Neuronal stem cell (in vitro differentiated cells): ENCODE measurements at regions not wholly inside any gene's neighbourhood (a gene's known extent, or its start where the extent isn't known, plus 50 kb on each side); places are given as distances from the start of the nearest gene placed in this dataset.

ENCODE experiments used
- DNase-seq: peaks from one replicate; pipeline ENCODE4 v3.0.0-alpha.2; 2013; ENCODE audit warnings: low spot score
- H2AFZ ChIP-seq: one replicate; pipeline ENCODE4 v1.6.1; 2013; ENCODE audit warnings: mild to moderate bottlenecking, low read length, inconsistent platforms
- H2AK5ac ChIP-seq: 2 replicates; pipeline ENCODE4 v1.6.1; 2013; ENCODE audit warnings: low read depth, mild to moderate bottlenecking, inconsistent platforms, low read length, moderate library complexity, mixed read lengths
- H2BK120ac ChIP-seq: 2 replicates; pipeline ENCODE4 v1.6.1; 2013; ENCODE audit warnings: low read depth, mild to moderate bottlenecking, inconsistent platforms, low read length, moderate library complexity, mixed read lengths
- H2BK12ac ChIP-seq: one replicate; pipeline ENCODE4 v1.6.1; 2013; ENCODE audit warnings: low read length, inconsistent platforms
- H2BK15ac ChIP-seq: 2 replicates; pipeline ENCODE4 v1.6.1; 2013; ENCODE audit warnings: mild to moderate bottlenecking, low read length, inconsistent platforms, mixed read lengths
- H2BK5ac ChIP-seq: one replicate; pipeline ENCODE4 v1.6.1; 2013; ENCODE audit warnings: inconsistent platforms, mild to moderate bottlenecking, low read length, moderate library complexity
- H3K14ac ChIP-seq: one replicate; pipeline ENCODE4 v1.6.1; 2013; ENCODE audit warnings: low read length, inconsistent platforms
- H3K18ac ChIP-seq: 2 replicates; pipeline ENCODE4 v1.6.1; 2013; ENCODE audit warnings: low read length, inconsistent platforms
- H3K23ac ChIP-seq: 2 replicates; pipeline ENCODE4 v1.6.1; 2013; ENCODE audit warnings: low read depth, mild to moderate bottlenecking, mixed read lengths, low read length, inconsistent platforms; ENCODE audit not compliant: poor library complexity
- H3K27ac ChIP-seq: replicated peaks from 3 replicates; pipeline ENCODE4 v1.5.1; 2013; ENCODE audit warnings: low read length, inconsistent platforms
- H3K27me3 ChIP-seq, 3 experiments: 2 replicates each; pipeline ENCODE4 v1.6.1; 2013; ENCODE audit warnings: low read length in 3 of 3, mild to moderate bottlenecking in 2 of 3, inconsistent platforms in 1 of 3, low read depth in 1 of 3, mixed read lengths in 1 of 3, moderate library complexity in 1 of 3; ENCODE audit not compliant: control insufficient read depth in 3 of 3, insufficient read depth in 3 of 3
- H3K36me3 ChIP-seq, 2 donors: replicated peaks in 1 of 2; 2 replicates each; pipeline ENCODE4 v1.6.1; 2013; ENCODE audit warnings: low read length in 2 of 2; ENCODE audit not compliant: control insufficient read depth in 2 of 2, insufficient read depth in 2 of 2
- H3K4ac ChIP-seq: 2 replicates; pipeline ENCODE4 v1.6.1; 2013; ENCODE audit warnings: inconsistent platforms, mild to moderate bottlenecking, low read length, moderate library complexity
- H3K4me1 ChIP-seq, 2 donors: 1 replicate in 1 of 2; 2 replicates in 1 of 2; pipeline ENCODE4 v1.6.1; 2013; ENCODE audit warnings: low read length in 2 of 2, low read depth in 1 of 2; ENCODE audit not compliant: control insufficient read depth in 2 of 2, insufficient read depth in 1 of 2
- H3K4me2 ChIP-seq: one replicate; pipeline ENCODE4 v1.6.1; 2013; ENCODE audit warnings: mild to moderate bottlenecking, low read length, inconsistent platforms; ENCODE audit not compliant: insufficient read depth, poor library complexity, severe bottlenecking
- H3K4me3 ChIP-seq, 2 donors: 2 replicates each; pipeline ENCODE4 v1.5.1; 2013; ENCODE audit warnings: low read length in 2 of 2, mild to moderate bottlenecking in 2 of 2, inconsistent platforms in 1 of 2, moderate library complexity in 1 of 2
- H3K79me1 ChIP-seq: one replicate; pipeline ENCODE4 v1.6.1; 2013; ENCODE audit warnings: low read depth, mild to moderate bottlenecking, inconsistent platforms, low read length, moderate library complexity
- H3K9ac ChIP-seq: one replicate; pipeline ENCODE4 v1.6.1; 2013; ENCODE audit warnings: mild to moderate bottlenecking, low read depth, low read length, inconsistent platforms; ENCODE audit not compliant: poor library complexity
- H3K9me3 ChIP-seq, 2 donors: replicated peaks in 1 of 2; 2 replicates each; pipeline versions ENCODE3 to v1.6.1; 2013; ENCODE audit warnings: low read length in 2 of 2, mild to moderate bottlenecking in 2 of 2, inconsistent platforms in 1 of 2, low read depth in 1 of 2, mixed read lengths in 1 of 2, moderate library complexity in 1 of 2; ENCODE audit not compliant: control insufficient read depth in 2 of 2, insufficient read depth in 1 of 2
- H4K8ac ChIP-seq: one replicate; pipeline ENCODE4 v1.6.1; 2013; ENCODE audit warnings: low read depth, mild to moderate bottlenecking, inconsistent platforms, low read length, moderate library complexity
- H4K91ac ChIP-seq: one replicate; pipeline ENCODE4 v1.6.1; 2013; ENCODE audit warnings: low read length, low read depth, mild to moderate bottlenecking, inconsistent platforms; ENCODE audit not compliant: poor library complexity
- WGBS, 2 donors: extraction: QIAGEN DNeasy Blood & Tissue Kit; methylation state at CpG; one replicate each; pipeline ENCODE4 v1.1.7; 2013; ENCODE audit warnings: missing lambda C conversion rate in 2 of 2, mixed read lengths in 1 of 2; ENCODE audit not compliant: insufficient read length in 2 of 2, insufficient replicate concordance in 1 of 2; ENCODE audit errors: extremely low coverage in 2 of 2; 5-methylcytosine and 5-hydroxymethylcytosine counted together

DNA sequence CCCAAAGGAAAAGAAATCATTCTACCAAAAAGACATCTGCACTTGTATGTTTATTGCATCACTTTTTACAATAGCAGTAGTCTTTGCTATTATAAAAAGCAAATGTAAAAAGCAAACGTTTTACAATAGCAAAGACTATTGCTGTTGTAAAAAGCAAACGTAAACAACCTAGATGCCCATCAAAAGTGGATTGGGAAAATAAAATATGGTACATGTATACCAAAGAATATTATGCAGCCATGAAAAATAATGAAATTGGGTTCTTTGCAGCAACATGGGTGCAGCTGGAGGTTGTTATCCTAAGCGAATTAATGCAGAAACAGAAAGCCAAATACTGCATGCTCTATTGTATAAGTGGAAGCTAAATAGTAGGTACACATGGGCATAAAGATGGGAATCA, 97.3 kb upstream of the ZBTB20 start:
- Histone ChIP-seq H3K23ac (no peak overlapping the region), H4K91ac (no peak overlapping the region), H2AFZ (no peak overlapping the region), H3K4me3 (no peak overlapping the region), H3K9me3 (no peaks in the 10 kb centered on the region), H2BK12ac (no peak overlapping the region), H2BK120ac (no peak overlapping the region), H2BK5ac (no peak overlapping the region), H3K79me1 (no peaks in the 10 kb centered on the region), H3K14ac (no peak overlapping the region), H3K36me3 (no peaks in the 10 kb centered on the region), H3K18ac (no peak overlapping the region), H3K4me2 (no peak overlapping the region), H4K8ac (no peak overlapping the region), H3K27ac (no peak overlapping the region), H2BK15ac (no peak overlapping the region), H3K4me1 (peaks cover 2 to 12% of the 10 kb centered on the region in 2 donors), H3K4ac (no peak overlapping the region), H2AK5ac (no peak overlapping the region), H3K27me3 (no peaks in the 10 kb centered on the region), H3K9ac (no peak overlapping the region)
- no CpG with 5 or more reads among the region's 3 CpGs for WGBS, 2 donors
- DNase-seq: no peak

DNA sequence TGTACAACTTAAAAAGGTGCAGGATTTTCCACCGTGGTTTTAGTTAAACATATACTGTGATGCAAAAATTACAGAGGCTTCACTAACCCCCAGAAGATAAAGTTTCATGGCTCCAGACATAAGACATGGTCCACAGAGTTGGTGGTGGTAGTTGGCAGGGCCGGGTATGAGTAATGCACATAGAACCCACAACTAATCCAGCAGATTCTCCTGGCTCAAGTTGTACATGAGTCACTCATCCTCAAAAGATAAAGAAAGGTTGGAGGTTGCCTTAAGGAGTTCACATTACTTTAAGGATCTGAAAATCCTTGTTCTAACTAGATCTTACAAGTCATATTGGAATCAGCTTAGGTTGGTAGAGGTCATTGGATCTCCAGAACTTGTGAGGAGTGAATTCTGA, 98.3 kb upstream of the ZBTB20 start:
- Histone ChIP-seq H2BK5ac (no peak overlapping the region), H3K27ac (no peak overlapping the region), H2BK120ac (no peak overlapping the region), H3K36me3 (no peaks in the 10 kb centered on the region), H3K4me2 (no peak overlapping the region), H4K8ac (no peak overlapping the region), H2BK12ac (no peak overlapping the region), H3K18ac (no peak overlapping the region), H3K9me3 (no peaks in the 10 kb centered on the region), H3K23ac (no peak overlapping the region), H4K91ac (no peak overlapping the region), H3K4ac (no peak overlapping the region), H3K14ac (no peak overlapping the region), H3K9ac (no peak overlapping the region), H2BK15ac (no peak overlapping the region), H2AK5ac (no peak overlapping the region), H2AFZ (no peak overlapping the region), H3K4me1 (peaks cover 0 to under 1% of the 10 kb centered on the region in 2 donors), H3K79me1 (no peaks in the 10 kb centered on the region), H3K27me3 (no peaks in the 10 kb centered on the region), H3K4me3 (no peak overlapping the region)
- DNase-seq: no peak
- no CpG with 5 or more reads among the region's 2 CpGs for WGBS, 2 donors

DNA sequence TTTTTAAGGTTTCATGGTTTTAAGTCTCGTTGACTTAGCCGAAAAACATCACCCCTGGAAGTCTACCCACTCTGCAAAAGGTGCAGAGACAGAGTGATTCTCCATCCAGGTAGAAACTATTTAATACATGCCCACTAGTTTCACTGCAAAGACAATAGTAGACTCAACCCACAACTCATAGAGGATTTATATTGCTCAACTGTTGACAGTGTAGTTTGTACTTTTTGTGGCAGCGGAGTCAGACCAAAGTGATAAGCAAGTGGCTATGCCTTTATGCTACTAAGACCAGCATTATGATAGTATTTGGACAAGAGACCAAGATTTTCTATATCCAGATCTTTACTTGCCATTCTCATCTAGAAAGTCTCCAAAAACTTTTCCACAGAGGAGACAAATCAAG, 98.8 kb upstream of the ZBTB20 start:
- no CpG with 5 or more reads among the region's 3 CpGs for WGBS, 2 donors
- H3K36me3 ChIP-seq: no peaks in the 10 kb centered on the region

DNA sequence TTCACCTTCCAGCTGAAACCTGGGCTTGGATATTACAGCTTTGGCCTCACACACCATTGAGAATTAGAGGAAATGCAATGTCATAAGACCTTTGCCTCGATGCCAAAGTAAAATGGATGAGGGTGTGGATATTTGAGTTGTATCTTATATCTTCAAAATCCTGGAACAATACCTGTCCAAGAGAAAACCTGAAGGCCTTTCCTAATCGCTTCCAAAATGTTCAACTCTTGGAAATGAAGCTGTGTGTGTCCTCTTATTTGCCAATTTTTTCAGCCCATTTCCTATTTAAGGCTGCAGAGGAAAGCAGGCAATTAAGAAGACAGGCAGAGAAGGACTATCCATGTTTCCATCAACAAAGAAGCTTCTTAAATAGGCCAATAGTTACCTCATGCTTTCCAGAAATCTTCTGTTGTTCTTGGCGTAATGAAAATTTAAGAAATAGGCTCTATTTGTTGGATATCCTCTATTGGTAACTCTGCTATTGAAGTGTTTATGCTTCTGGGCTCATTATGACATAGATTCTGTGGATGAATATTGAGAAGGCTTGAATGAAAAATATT, 99.5 kb upstream of the ZBTB20 start:
- Histone ChIP-seq H3K18ac (no peak overlapping the region), H3K4ac (no peak overlapping the region), H3K27me3 (no peaks in the 10 kb centered on the region), H3K4me2 (no peak overlapping the region), H2BK120ac (no peak overlapping the region), H3K27ac (no peak overlapping the region), H4K91ac (no peak overlapping the region), H3K9me3 (no peaks in the 10 kb centered on the region), H3K79me1 (no peaks in the 10 kb centered on the region), H3K4me1 (no peaks in the 10 kb centered on the region), H2AFZ (no peak overlapping the region), H3K36me3 (no peaks in the 10 kb centered on the region), H3K14ac (no peak overlapping the region), H3K9ac (no peak overlapping the region), H3K23ac (no peak overlapping the region), H3K4me3 (no peak overlapping the region), H2AK5ac (no peak overlapping the region), H2BK12ac (no peak overlapping the region), H2BK15ac (no peak overlapping the region), H2BK5ac (no peak overlapping the region), H4K8ac (no peak overlapping the region)
- no peak for DNase-seq
- no CpG with 5 or more reads among the region's 3 CpGs for WGBS, 2 donors

More for the DNA sequence above, 98.8 kb upstream of the ZBTB20 start:
- no peak overlapping the region for H2BK12ac ChIP-seq
- H2AFZ ChIP-seq: no peak overlapping the region
- no peak overlapping the region for H3K18ac ChIP-seq
- H3K4ac ChIP-seq: no peak overlapping the region
- DNase-seq: no peak
- no peak overlapping the region for H3K23ac ChIP-seq
- no peak overlapping the region for H3K9ac ChIP-seq
- no peak overlapping the region for H2BK15ac ChIP-seq
- no peaks in the 10 kb centered on the region for H3K79me1 ChIP-seq
- no peaks in the 10 kb centered on the region for H3K9me3 ChIP-seq
- H2AK5ac ChIP-seq: no peak overlapping the region
- H3K4me2 ChIP-seq: no peak overlapping the region
- no peak overlapping the region for H3K14ac ChIP-seq
- H2BK120ac ChIP-seq: no peak overlapping the region
- no peaks in the 10 kb centered on the region for H3K4me1 ChIP-seq
- no peak overlapping the region for H4K91ac ChIP-seq
- no peak overlapping the region for H3K27ac ChIP-seq
- H4K8ac ChIP-seq: no peak overlapping the region
- no peak overlapping the region for H2BK5ac ChIP-seq
- no peak overlapping the region for H3K4me3 ChIP-seq
- no peaks in the 10 kb centered on the region for H3K27me3 ChIP-seq
